NCI-H524 (cell line): ENCODE measurements at regions not wholly inside any gene's neighbourhood (a gene's known extent, or its start where the extent isn't known, plus 50 kb on each side); places are given as distances from the start of the nearest gene placed in this dataset.

ENCODE experiments used
- DNase-seq, 2 experiments: peaks; one replicate each; lab custom pipeline; 2025; lab: John Stamatoyannopoulos, UW

DNA sequence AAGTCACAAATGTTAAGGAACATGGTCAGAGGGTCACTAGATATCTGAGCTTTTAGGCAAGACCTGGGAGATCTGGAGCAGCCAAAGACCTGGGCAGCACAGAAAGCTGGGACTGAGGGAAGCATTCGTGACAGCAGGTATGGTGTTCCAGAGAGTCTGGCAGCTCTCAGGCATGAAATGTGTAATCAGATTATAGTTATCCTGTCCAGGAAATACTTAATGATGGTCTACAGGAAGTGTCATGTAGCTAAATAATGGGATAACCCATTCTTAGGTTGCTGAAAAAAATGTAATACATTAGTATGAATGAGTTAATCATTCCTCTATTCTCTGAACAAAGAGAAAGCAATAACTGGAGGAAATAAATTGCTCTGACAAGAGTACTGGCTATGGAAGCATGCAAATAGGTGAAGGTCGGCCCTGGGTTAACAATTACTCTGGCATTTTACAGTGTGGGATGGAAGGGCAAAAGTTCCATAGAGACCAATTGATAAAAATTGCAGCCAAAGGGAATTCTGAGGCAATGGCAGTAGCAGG is 740.5 kb downstream of the CBLN4 start:
- no peak for DNase-seq

DNA sequence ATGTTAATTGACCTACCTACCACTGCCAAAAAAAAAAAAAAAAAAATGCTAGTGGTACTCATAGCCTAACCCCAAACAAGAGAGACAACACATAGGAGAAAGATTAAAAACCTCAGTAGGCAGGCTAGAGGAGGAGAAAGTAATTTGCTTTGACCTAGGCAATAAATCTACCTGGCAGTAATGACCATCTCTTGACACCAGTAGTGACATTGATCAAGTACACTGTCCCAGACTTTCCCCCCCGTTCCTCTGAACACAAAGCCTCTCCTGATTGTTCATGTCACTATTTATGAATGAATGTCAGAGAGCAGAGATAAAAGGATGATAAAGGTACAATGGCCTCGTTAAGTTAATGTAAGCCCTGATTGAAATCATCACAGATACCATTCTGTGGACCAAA is 746.8 kb downstream of the CBLN4 start:
- no peak for DNase-seq

DNA sequence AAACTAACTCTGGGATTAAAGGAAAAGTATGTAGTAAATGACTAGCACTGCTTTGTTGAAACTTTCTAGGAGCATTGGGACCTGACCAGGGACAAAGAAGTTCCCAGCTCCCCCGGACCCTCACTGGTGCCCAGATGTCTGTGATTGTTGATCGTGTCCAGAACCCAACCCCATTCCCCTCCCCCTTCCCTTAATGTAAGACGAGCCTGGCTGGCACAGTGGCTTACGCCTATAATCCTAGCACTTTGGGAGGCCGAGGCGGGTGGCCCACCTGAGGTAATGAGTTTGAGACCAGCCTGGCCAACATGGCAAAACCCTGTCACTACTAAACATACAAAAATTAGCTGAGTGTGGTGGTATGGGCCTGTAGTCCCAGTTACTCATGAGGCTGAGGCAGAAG is 750.3 kb downstream of the CBLN4 start:
- DNase-seq: no peak

DNA sequence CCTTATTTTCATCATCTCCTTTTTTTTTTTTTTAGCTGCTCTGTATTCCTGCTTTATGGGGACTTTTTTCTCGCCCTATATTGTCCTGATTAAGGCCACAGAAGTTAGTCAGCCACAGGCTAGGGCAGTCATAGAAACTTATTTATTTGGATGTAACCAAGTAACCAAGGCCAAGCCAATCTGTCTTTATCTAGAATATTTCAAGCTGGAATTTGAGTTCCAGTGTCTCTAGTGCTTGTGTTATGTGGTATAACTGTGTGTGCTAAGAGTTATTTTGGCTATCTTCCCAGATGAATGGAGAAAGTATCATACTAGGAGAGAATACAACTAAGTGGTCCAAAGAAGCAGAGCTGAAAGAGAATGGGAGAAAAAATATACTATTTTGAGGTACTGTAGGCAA is 751.5 kb downstream of the CBLN4 start:
- no peak for DNase-seq

DNA sequence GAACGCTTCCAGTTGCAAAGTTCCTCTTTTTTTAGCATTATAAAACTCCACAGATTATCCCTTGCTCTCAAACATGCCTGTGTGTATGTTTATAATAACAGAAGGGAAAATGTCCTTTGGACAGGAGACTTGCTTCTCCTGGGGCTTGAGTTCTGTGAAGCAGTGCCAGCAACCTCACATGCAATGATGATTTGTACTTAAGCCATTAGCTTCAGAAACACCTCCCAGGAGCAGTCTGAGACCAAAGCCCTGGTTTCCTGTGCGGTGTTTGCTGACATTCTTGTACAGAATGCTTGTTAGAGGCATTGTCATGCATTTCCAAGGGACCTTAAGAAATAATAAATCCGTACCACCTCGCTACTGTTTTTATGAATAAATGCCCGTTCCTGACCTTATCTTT is 752.8 kb downstream of the CBLN4 start:
- DNase-seq: no peak

DNA sequence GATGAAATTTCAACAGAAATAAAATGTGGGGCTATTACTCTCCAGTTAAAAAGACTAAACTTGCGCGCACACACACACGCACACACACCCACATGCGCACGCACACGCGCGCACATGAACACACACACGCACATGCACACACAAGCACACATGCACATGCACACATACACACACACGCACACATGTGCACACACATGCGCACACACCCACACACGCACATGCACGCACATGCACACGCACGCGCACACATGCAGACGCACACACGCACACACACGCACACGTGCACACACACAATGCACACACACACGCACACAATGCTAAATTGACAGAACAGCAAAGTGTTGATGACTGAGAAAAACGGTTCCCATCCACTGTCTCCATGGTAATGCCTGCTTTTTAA is 754.1 kb downstream of the CBLN4 start:
- DNase-seq: no peak

DNA sequence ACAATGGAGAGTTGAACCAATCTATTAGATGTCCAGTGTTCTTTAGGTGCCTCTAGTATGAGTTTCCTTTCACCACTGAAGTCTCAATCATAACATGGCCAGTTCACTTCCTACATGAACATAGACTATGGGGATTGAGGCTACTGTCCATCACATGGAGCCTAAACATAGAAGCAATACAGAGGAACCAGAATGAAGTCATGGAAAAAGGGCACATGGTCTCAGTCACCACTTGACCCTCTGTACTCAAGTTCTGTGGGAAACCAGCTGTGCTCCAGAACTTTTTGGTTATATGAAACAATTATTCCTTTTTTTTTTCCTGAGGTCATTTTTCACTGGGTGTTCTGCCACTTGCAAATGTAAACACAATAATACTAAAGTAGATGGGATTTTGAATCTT is 762.5 kb downstream of the CBLN4 start:
- no peak for DNase-seq

DNA sequence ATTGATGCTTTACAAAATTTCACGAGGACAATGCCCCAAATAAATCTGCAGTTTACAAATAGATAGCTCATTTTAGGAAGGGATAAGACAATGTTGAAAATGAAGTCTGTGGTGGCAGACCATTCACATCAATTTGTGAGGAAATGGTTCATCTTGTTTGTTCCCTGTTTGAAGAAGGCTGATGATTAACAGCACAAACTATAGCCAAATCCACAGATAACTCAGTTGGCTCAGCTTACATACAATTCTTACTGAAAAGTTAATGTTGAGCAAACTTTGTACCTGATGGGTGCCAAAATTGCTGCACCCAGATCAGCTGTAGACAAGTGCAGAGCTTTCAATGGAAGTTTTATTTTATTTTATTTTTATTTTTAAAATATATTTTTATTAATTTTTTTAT is 763.9 kb downstream of the DOK5 start:
- no peak for DNase-seq

DNA sequence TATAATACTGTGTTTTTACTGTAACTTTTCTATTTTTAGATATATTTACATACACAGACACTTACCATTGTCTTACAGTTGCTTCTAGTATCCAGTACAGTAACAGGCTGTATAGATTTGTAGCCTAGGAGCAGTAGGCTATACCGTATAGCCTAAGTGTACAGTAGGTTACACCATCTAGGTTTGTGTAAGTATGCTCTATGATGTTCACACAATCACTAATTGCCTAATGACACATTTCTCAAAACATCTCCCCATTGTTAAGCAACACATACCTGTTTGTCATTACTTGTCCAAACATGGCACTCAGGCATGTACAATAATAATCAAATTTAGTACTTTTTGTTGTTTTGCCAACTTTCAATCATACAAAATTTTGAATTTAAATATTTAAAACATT is 757.3 kb downstream of the DOK5 start:
- DNase-seq: no peak

DNA sequence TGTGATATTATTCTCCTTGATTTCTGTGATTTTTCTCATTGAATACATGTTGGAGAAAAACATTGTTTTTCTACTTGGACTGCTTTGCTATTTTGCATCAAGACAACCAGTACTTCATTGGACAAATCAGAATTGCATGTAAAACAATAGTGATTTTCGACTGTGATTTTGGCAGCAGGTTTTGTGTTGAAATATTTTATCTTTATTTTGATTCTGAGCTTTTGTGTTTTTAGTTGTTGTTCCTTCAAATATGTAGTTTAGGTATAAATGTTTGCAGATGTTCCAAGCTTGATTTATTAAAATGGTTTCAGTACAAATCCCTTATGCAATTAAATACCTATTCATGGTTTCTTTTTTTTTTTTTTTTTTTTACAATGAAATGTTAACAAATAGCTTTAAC is 754.1 kb downstream of the DOK5 start:
- DNase-seq: no peak

DNA sequence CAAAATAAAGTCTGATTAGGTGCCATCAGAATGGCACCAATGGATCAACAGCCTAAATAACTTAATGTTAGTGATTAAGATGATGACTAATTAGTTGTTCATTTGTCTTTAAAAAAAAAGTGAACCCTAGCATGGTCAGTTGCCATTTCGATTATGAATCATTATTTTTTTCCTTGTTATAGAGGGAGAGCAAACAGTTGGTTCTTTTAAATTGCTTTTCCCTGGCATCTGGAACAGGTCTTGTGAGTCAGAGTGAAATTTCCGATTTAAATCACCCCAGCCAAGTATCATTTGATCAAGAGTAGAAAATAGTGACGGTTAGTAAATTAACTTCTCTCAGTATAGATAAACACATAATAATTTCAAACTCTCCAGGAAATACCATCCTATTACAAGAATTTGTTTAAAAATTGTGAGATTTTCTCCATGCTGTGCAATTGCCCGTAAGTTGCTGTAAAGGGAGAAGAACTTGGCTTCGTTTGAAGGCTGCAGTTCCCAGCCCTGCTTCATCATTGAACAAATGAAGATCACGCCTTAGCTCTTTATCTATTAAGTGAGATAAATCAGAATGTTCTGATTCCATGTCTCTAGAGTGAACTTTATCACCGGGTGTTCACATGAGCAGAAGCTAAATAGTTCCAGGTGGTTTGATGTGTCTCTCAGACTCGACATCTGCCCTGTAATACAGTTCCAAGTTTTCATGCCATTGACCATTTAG is 741.3 kb downstream of the DOK5 start:
- no peak for DNase-seq

DNA sequence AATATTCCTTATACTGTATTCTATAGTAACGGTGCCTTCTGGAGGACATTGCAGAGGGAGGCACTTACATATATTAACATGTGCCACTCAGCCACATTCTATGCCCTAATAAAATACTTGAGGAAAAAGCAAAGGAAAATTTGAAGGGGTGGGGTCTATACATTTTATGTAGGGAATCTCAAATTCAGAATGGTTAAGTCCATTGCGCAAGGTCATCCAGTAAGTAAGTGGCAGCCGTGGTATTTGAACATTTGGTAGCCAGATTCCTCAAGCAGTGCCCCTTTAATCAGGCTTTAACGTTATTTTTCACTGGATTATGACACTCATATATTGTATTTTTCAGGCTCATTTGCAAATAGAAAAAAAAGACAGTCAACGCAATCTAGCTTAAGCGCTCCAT is 738.3 kb downstream of the DOK5 start:
- DNase-seq: no peak

DNA sequence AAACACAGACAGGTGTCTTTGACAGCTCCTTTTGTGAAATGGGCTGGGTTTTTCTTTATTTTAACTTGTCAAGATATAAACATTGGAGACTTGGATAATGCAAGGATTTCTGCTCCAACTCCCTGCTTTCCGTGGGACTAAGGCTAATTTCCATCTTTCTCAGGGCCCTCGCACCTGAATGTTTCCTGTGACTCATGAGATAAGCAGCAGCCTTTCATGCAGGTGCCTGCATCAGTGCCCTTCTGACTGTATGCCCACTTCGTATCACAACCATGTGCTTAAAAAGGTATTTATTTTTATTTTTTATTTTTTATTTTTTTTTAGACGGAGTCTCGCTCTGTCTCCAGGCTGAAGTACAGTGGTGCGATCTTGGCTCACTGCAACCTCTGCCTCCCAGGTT is 736.1 kb downstream of the DOK5 start:
- no peak for DNase-seq

DNA sequence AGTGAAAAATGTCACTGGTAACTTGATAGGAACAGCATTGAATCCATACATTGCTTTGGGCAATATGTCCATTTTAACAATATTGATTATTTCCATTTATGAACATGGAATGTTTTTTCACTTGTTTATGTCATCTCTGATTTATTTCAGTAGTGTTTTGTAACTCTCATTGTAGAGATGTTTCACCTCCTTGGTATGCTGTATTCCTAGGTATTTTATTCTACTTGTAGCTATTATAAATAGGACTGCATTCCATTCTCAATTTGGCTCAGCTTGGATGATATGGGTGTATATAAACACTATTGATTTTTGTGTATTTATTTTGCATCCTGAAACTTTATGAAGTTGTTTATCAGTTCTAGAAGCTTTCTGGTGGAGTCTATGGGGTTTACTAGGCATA is 730.3 kb downstream of the DOK5 start:
- DNase-seq: no peak

DNA sequence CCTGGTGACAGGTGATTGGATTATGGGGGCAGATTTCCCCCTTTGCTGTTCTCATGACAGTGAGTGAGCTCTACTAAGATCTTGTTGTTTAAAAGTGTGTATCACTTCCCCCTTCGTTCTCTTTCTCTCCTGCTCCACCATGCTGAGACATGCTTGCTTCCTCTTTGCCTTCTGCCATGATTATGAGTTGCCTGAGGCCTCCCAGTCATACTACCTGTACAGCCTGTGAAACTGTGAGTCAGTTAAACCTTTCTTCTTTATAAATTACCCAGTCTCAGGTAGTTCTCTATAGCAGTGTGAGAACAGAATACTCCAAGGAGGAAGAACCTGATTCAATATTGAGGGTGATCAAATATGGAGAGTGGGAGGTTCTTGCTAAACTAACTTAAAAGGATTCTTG is 724.9 kb downstream of the DOK5 start:
- no peak for DNase-seq

DNA sequence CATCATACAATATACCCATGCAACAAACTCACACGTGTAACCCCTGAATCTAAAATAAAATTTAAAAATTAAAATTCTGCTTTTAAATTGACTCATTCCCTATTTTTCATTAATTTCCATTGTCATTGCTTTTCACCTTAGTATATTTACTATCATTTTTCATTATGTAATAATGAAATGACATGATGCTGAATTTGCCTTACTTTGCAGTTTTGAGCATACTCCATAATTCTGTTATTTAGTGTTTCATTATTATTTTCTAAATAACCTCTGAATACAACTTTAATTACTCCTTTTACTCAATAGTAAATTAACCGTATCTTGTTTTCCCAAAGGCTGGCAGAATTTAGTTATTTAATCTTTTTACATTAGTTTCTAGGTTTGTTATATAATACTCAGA is 719.6 kb downstream of the DOK5 start:
- no peak for DNase-seq

DNA sequence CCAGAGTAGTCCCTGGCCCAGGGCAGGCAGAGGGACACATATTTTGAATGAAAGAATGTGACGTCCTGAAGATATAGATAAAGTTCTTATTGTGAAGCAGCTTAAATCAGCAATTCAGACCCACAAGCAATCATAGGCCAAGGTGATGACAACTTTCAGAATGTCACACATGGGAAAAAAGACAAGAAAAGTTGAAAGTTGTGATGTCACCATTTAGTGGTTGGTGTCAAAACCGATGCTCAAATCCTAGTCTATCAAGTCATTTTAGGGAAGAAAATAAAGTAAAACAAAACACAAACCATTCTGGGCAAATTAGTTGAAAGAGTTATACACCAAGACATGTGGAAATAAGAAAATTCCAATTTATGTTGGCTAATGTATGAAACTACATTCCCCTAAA is 710.8 kb downstream of the DOK5 start:
- DNase-seq: no peak

DNA sequence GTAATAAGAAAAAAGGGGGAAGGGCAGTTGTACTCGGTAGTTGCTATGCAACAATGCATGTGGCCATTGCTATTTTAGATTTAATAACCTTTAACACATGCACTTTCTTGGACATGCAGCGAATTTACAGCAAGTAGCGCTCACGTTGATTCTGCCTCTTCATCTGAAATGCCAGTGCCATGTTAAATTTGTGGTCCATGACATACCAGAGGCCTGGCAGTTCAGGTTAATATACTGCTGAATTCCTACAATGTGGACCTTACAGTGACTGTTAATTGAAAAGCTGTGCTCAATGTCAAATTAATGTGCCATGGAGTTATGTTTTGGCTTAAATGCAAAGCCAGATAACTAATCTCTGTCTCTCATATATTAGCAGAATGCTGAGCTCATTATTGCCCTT is 699.7 kb downstream of the DOK5 start:
- DNase-seq: no peak

DNA sequence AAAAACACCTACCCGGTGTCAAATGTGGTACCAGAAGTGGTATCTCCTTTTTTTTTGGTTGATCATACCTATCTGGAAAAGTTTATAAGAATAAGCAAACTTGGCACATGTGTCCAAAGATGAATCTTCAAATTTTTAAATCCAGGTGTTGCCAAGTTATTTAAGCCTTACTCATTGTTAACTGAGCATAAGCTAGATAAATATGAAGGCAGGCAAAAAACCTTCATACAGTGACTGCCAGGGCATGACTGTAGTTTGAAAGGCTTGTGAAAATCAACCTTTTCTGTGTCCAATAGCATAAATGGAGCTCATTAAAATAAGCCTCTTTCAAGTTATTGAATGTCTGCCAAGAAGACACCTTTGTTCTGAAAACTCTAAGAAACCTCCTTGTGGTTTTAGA is 699.2 kb downstream of the DOK5 start:
- DNase-seq: no peak

DNA sequence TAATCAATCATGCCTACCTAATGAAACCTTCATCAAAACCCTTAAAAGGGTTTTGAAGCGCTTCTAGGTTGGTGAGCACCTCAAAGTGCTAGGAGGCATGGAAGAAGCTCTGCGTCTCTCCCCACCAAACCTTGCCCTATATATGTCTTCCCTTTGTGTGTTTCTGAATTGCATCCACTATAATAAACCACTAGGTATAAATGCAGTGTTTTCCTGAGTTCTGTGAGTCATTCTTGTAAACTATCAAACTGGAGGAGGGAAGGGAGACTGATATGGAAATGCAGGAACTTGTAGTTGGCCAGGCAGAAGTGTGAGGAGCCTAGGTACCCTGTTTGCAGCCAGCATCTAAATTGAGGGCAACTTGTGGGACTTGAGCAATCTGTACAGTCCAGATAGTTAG is 698.8 kb downstream of the DOK5 start:
- DNase-seq: no peak

DNA sequence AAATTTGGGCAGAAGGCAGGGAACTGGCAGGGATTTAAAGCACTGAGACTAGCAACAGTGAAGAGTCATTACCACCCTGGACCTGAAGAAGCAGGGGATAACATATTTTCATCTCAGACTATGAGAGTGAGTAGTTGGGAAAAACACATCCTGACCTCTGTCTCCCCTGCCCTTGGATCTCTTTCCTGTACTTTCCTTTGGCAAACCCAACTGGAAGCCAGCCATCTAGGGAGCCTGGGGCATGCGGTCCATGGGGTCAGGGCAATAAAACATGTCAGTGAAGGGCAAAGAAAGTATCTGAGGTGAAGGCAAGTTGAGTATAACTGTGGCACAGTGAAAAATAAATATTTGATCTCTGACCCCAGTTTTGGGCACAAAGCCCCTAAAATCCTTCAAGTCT is 698.2 kb downstream of the DOK5 start:
- no peak for DNase-seq

DNA sequence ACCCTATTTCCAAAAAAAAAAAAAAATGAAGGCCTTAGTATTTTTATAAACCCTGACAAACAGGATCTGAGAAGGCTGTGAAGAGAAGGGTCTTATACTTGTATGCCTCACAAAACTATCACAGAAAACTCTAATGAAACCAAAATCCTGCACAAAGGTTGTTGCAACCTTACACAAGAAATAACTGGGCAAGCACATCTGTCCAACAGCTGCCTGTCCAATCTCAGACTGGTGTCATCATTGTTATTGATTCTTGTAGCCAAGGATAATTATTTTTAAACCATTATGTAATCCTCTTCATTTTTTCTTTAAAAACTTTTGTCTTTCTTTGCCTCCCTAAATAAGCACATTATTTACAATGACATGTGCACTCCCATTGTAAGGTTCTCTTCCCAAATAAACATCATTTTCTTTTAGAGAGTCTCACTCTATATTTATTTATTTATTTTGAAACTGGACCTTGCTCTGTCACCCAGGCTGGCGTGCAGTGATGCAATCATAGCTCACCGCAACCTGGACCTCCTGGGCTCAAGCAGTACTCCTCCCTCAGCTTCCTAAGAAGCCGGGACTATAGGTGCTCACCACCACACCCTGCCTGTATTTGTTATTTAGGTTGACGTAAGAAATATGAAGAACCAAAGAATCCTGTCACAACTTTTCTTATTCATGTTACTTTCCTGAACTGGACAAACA is 697.1 kb downstream of the DOK5 start:
- DNase-seq: no peak

DNA sequence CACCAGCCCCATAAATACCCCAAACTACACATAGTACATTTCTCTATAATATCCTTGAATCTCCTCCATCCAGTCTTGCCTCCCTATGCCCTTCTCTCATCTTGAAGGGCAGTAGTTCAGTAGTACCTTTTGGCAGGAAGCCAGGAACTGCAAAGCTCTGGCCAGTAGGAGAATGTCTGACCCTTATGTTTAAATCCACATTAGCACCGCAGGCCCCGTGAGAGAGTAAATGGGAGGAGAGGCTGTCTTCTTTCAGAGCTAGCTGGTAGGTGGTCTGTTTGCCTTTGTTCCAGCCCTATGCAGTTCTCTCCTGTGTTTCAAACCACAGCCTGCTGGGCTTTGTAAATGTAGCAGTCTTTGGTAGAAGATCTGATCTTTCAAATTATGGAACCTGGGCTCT is 690.7 kb downstream of the DOK5 start:
- DNase-seq: no peak

DNA sequence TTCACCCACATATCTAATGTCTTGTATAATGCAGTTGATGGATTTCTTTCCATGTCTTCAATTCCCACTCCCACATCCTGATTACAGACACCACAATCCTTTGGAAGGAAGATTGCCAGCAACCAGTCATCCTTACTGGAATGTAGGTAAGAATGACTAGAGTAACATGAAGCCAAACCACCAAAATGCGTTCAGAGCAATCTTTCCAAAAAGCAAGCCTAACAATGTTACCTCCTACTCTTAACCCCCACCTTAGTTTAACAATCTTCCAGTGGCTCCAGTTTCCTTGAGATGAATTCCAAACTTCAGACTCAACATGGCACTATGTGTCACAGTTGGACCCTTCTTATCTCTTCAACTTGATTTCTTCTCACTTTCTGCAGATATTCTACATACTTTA is 685.6 kb downstream of the DOK5 start:
- DNase-seq: no peak
